ENCODE measurements at regions not wholly inside any gene's neighbourhood (a gene's known extent, or its start where the extent isn't known, plus 50 kb on each side); places are given as distances from the start of the nearest gene placed in this dataset.

- TF ChIP-seq CTCF (conservative IDR thresholded peaks at IDR 0.05): no peak
- Histone ChIP-seq H4K8ac (replicated peaks; ENCODE audit: insufficient read length, low read depth, low read length) (no peak overlapping the region), H3K9ac (ENCODE audit: extremely low read depth, insufficient read length, low read length) (no peak overlapping the region), H3K18ac (ENCODE audit: insufficient read length, low read depth, low read length) (no peak overlapping the region), H3K27ac (ENCODE audit: insufficient read length, low read depth, low read length) (no peak overlapping the region), H4K20me1 (ENCODE audit: control insufficient read depth, insufficient read depth, insufficient read length) (no peaks in the 10 kb centered on the region), H4K5ac (ENCODE audit: insufficient read length, low read depth, low read length) (no peak overlapping the region), H3K9me3 (ENCODE audit: control insufficient read depth, low read depth, low read length) (no peaks in the 10 kb centered on the region), H3K79me2 (ENCODE audit: insufficient read depth, low read length) (no peaks in the 10 kb centered on the region), H2BK15ac (ENCODE audit: low read depth, low read length) (no peak overlapping the region), H3K27me3 (ENCODE audit: insufficient read depth, low read length) (no peaks in the 10 kb centered on the region), H3K56ac (ENCODE audit: insufficient read length, low read depth, low read length) (no peak overlapping the region), H3K79me1 (ENCODE audit: insufficient read depth, low read depth, low read length, poor library complexity, severe bottlenecking) (no peaks in the 10 kb centered on the region), H2AFZ (ENCODE audit: low read length) (no peak overlapping the region), H3K23ac (ENCODE audit: insufficient read length, low read depth, low read length) (no peak overlapping the region), H3K4me2 (ENCODE audit: insufficient read depth, insufficient read length, low read length) (no peak overlapping the region), H3K14ac (ENCODE audit: insufficient read depth, low read length) (no peak overlapping the region), H2BK120ac (ENCODE audit: low read depth, low read length, poor library complexity, severe bottlenecking) (no peak overlapping the region), H2AK5ac (ENCODE audit: insufficient read length, low read length) (no peak overlapping the region), H3K4ac (ENCODE audit: low read depth, low read length) (no peak overlapping the region), H2BK12ac (ENCODE audit: insufficient read length, low read depth, low read length) (no peak overlapping the region), H4K91ac (ENCODE audit: insufficient read length, low read depth, low read length) (no peak overlapping the region), H2BK20ac (ENCODE audit: low read depth, low read length, poor library complexity, severe bottlenecking) (no peak overlapping the region), H2BK5ac (ENCODE audit: insufficient read length, low read length) (no peak overlapping the region), H3K4me1 (ENCODE audit: insufficient read depth, low read length) (no peaks in the 10 kb centered on the region), H3K23me2 (ENCODE audit: insufficient read length, low read depth, low read length, poor library complexity, severe bottlenecking) (no peaks in the 10 kb centered on the region), H3T11ph (ENCODE audit: low read length) (no peak overlapping the region)
- no peak for DNase-seq
- WGBS (ENCODE audit: extremely low coverage, insufficient read length, low lambda C conversion rate): no CpG with 5 or more reads among the region's 1 CpG
- Mint-ChIP-seq H3K4me1 (no peaks in the 10 kb centered on the region), H3K9me3 (peaks cover 25 to 32% of the 10 kb centered on the region in 2 experiments), H3K27ac (no peak overlapping the region), H3K4me3 (no peak overlapping the region), H3K36me3 (ENCODE audit: insufficient read depth in 1 of 3, low read depth in 3 of 3) (peaks cover 3 to 27% (median 25%) of the 10 kb centered on the region in 3 experiments; a peak in 5 of 7 replicates), H3K27me3 (ENCODE audit: low read depth) (no peaks in the 10 kb centered on the region)
Observed at GRCh38 chr6:88349511-88349910, 183.4 kb upstream of the CNR1 start.

Data from H9 (cell line).